ENCODE measurements at regions not wholly inside any gene's neighbourhood (a gene's known extent, or its start where the extent isn't known, plus 50 kb on each side); places are given as distances from the start of the nearest gene placed in this dataset.

DNA sequence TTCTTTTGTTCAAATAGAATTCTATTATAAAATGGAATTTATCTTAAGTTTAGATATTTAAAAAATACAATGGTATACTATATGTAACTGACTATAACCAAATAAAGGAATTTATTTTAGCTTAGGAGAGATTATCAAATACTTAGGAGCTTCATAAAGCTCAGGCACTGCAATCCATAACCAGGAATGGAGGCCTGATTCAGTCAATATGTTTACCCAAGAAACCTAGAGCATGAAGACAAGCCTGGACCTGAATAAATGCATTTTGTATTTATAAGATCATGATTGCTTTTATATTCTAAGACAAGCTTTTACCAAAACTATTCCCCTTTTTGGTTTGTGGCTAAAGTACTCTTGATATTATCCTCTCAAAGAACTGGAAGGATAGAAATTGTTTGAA, 742.6 kb downstream of the FAT4 start:
- TF ChIP-seq, protein P1, sequence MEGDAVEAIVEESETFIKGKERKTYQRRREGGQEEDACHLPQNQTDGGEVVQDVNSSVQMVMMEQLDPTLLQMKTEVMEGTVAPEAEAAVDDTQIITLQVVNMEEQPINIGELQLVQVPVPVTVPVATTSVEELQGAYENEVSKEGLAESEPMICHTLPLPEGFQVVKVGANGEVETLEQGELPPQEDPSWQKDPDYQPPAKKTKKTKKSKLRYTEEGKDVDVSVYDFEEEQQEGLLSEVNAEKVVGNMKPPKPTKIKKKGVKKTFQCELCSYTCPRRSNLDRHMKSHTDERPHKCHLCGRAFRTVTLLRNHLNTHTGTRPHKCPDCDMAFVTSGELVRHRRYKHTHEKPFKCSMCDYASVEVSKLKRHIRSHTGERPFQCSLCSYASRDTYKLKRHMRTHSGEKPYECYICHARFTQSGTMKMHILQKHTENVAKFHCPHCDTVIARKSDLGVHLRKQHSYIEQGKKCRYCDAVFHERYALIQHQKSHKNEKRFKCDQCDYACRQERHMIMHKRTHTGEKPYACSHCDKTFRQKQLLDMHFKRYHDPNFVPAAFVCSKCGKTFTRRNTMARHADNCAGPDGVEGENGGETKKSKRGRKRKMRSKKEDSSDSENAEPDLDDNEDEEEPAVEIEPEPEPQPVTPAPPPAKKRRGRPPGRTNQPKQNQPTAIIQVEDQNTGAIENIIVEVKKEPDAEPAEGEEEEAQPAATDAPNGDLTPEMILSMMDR (IDR thresholded peaks at IDR 0.05; ENCODE audit: insufficient read depth, low read depth, low read length, missing control alignments) = no peak
- no peak for DNase-seq (ENCODE audit: low read depth)
- no peak overlapping the region for H3K4me3 ChIP-seq (ENCODE audit: low read depth, low read length)

DNA sequence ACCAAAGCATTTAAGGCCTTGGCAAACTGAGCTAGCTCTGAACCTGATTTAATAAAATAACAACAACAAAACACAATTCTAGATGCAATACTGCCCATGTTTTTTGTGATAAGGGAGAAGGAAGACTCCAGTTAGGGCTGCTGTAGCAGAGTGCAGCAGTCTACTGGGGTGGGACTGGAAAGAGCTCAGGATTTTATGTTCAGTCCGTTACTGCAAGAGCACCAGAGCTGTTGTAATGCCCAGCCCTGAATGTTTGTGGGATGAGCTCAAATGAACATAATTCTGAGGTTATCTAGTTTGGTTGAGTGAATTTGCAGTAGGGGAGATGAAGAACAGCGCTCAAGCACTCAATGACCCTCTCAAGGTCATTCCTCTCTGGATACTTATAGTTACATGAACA, 743.8 kb downstream of the FAT4 start:
- no peak for DNase-seq (ENCODE audit: low read depth)
- TF ChIP-seq, protein P1 (IDR thresholded peaks at IDR 0.05; ENCODE audit: insufficient read depth, low read depth, low read length, missing control alignments) = no peak
- H3K4me3 ChIP-seq (ENCODE audit: low read depth, low read length) = no peak overlapping the region

DNA sequence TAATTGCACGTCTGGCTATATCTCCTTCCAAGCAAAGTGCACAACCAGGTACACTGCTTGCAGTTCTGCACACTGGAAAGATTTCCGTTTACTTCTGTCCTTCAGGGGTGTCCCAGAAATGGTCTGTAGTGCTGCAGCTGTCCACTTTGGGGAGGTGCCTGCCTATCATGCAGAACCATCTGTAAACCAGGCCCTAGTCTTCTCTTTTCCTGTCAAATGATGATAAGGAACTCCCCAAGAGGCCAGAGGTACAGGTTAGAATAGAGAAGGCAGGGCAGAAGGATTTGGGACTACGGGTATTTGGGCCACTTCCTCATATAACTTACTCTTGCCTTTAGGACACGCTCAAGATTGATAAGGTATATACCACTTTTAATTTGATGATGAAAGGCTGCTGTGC, 746.9 kb downstream of the FAT4 start:
- no peak for DNase-seq (ENCODE audit: low read depth)
- TF ChIP-seq, protein P1 (IDR thresholded peaks at IDR 0.05; ENCODE audit: insufficient read depth, low read depth, low read length, missing control alignments) = no peak
- H3K4me3 ChIP-seq (ENCODE audit: low read depth, low read length) = no peak overlapping the region

DNA sequence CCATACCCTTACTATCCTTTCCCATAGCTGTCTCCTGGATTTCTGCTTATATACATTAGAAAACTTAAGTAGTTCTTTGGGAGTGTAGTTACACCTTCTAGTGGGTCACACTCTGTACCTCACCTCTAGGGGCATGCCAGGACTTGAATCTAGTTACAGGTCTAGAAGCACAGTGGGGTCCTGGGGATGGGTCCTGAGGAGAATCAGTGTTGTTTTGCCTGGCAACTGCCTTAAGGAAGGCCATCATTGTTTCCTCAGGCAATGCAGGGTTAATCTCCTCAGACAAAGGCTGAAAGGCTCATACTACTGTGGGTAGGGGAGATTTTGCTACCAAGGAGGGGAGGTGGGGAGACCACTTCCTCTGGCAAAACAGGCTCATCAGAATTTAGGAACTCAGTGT, 750.3 kb downstream of the FAT4 start:
- H3K4me3 ChIP-seq (ENCODE audit: low read depth, low read length) = no peak overlapping the region
- DNase-seq (ENCODE audit: low read depth) = no peak
- TF ChIP-seq, protein P1 (IDR thresholded peaks at IDR 0.05; ENCODE audit: insufficient read depth, low read depth, low read length, missing control alignments) = no peak

DNA sequence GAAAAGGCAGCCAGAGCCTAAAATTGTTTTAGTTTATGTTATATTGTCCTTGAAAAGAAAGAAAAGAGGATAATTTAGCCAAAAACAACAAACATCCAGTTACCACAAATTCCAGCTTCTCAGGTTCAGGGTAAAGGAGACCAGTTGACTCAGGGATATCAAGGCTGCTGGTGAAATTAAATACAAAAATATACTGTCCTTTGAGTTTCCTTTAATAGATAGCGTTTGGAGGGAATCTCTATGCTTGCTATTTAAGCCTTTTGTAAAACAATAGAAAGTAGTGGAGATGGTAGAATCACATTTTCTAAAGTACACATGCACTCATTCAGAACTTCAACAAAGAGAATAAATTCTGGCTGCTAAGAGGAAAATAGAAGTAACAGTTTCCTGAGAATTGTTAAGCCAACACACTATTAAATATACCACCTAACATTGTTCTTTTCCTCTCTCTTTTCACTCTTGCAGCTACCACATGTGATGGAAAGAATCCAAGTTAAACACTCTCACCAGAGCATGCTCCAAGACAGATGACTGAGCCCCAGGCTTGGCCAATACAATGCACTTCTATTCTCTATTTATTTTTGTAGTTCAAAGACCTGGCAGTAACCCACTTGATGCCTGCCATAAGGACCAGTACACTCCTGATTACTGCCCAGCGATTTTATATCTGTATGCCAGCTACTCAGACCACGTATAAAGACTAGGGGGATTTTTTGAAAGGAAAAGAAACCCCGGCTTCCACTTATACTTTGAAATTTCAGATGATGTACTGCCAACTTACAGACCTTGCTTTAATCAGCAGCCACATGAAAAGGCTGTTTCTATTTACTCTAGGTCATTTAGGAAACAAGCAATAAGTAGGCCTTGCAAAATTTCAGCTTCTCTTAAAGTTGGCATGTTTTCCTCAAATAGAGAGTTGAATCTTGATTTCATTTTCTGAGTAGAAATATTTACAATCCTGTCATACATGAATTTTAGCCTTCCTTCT, 756.9 kb downstream of the FAT4 start:
- H3K4me3 ChIP-seq (ENCODE audit: low read depth, low read length) = no peak overlapping the region
- TF ChIP-seq, protein P1 (IDR thresholded peaks at IDR 0.05; ENCODE audit: insufficient read depth, low read depth, low read length, missing control alignments) = no peak
- DNase-seq (ENCODE audit: low read depth) = no peak

DNA sequence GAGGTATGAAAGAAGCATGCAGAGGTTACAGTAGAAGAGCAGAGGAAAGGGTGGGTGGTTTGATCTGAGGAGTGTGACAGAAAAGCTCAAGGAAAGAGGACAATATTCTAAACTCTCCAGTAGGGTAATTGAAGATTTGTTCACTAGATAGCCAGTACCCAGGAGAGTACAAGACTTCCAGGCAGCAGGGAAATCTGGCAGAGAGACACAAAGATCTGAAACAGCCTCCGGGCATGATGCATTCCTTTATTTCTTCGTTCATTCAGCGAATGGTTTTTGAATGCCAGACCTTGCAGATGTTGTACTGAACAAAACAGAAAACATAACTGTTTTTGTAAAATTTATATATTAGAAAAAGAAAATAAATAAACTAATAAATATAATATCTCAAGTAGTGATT, 766.6 kb downstream of the FAT4 start:
- TF ChIP-seq, protein P1 (IDR thresholded peaks at IDR 0.05; ENCODE audit: insufficient read depth, low read depth, low read length, missing control alignments) = no peak
- no peak for DNase-seq (ENCODE audit: low read depth)
- no peak overlapping the region for H3K4me3 ChIP-seq (ENCODE audit: low read depth, low read length)

All from GM12865 (cell line).